Gastroesophageal sphincter (tissue), 3 donors: ENCODE measurements at regions not wholly inside any gene's neighbourhood (a gene's known extent, or its start where the extent isn't known, plus 50 kb on each side); places are given as distances from the start of the nearest gene placed in this dataset.

Experiments used
- POLR2A ChIP-seq, 2 donors: fragments of 450-650 bp; IDR thresholded peaks; one replicate each; pipeline ENCODE4 v1.6.1; 2017; ENCODE audit warnings: antibody characterized with exemption in 2 of 2, mild to moderate bottlenecking in 2 of 2, moderate library complexity in 1 of 2
- POLR2AphosphoS5 ChIP-seq: sonication (generic); formaldehyde crosslinking; IDR thresholded peaks from one replicate; pipeline ENCODE4 v1.6.1; 2017; ENCODE audit warnings: antibody characterized with exemption
- TF ChIP-seq, protein P1 (sequence below), 4 experiments: fragments of 200-600 bp in 2 of 4; fragments of 450-650 bp in 2 of 4; sonication (generic) in 1 of 4; IDR thresholded peaks; one replicate each; pipeline ENCODE4 v1.5.1; 2017 to 2019; ENCODE audit warnings: antibody characterized with exemption in 4 of 4, mild to moderate bottlenecking in 2 of 4, moderate library complexity in 2 of 4

DNA sequence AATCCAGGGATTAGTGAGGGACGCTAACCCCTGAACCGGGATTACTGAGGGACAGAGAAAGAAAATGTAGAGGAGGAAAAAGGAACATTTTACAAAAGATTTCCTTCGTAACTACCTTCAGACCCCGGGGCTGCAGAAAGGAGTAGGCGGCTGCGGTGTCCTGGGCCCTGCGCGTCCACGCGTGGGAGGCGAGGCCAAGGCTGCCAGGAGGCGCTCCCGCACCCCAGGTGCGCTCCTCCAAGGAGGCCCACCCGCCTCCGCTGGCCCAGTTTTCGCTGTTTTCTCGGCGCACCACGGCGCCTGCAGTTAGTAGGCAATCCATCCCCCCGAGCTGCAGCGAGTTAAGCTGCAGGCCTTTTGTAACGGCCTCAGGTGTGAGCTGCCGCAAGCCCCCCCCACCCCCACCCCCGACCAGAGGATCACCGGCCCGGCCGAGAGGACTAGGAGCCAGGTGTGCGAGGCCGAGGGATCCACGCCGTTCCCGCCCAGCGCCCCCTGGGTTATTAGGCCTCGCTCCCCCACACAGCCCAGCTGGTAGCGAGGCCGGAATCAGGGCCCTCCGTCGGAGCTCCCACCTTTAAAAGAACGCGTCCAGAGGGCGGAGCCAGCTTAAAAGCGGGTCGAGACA lies 380.3 kb upstream of the ARID1B start:
- TF ChIP-seq, protein P1, sequence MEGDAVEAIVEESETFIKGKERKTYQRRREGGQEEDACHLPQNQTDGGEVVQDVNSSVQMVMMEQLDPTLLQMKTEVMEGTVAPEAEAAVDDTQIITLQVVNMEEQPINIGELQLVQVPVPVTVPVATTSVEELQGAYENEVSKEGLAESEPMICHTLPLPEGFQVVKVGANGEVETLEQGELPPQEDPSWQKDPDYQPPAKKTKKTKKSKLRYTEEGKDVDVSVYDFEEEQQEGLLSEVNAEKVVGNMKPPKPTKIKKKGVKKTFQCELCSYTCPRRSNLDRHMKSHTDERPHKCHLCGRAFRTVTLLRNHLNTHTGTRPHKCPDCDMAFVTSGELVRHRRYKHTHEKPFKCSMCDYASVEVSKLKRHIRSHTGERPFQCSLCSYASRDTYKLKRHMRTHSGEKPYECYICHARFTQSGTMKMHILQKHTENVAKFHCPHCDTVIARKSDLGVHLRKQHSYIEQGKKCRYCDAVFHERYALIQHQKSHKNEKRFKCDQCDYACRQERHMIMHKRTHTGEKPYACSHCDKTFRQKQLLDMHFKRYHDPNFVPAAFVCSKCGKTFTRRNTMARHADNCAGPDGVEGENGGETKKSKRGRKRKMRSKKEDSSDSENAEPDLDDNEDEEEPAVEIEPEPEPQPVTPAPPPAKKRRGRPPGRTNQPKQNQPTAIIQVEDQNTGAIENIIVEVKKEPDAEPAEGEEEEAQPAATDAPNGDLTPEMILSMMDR (IDR thresholded peaks at IDR 0.05): no peak
- TF ChIP-seq POLR2A (IDR thresholded peaks at IDR 0.05): no peak
- TF ChIP-seq POLR2AphosphoS5: no peak
